Caco-2 (cell line): ENCODE measurements at regions not wholly inside any gene's neighbourhood (a gene's known extent, or its start where the extent isn't known, plus 50 kb on each side); places are given as distances from the start of the nearest gene placed in this dataset.

Source experiments
- BruUV-seq: library from RNA; stranded (reverse); fragments of 400-500 nt; replicated peaks from 2 replicates; lab custom pipeline; 2021; lab: Mats Ljungman, UMichigan
- CTCF ChIA-PET: fragments of 300-600 bp; sonication (Branson Sonifier 250); formaldehyde crosslinking; loops from one replicate; lab custom pipeline; 2022; ENCODE audit warnings: antibody characterized with exemption; lab: Charles Lee
- POLR2A ChIA-PET: fragments of 300-600 bp; sonication (Branson Sonifier 250); formaldehyde crosslinking; loops from one replicate; lab custom pipeline; 2022; ENCODE audit warnings: antibody characterized with exemption; lab: Charles Lee
- DNase-seq, 2 experiments: peaks; one replicate each; pipeline versions ENCODE4 v3.0.0 to v3.0.0-alpha.2; 2020 to 2022
- H3K27me3 ChIP-seq: replicated peaks from 2 replicates; pipeline ENCODE4 v1.6.0; 2011; ENCODE audit warnings: low read length; ENCODE audit not compliant: control insufficient read depth, insufficient read depth
- H3K36me3 ChIP-seq: 2 replicates; pipeline ENCODE4 v1.5.1; 2011; ENCODE audit warnings: low read length; ENCODE audit not compliant: control insufficient read depth, insufficient read depth
- H3K4me1 ChIP-seq: fragments of 250-450 bp; sonication (Bioruptor Pico); 2 replicates; pipeline ENCODE4 v1.5.1; 2020; ENCODE audit warnings: mild to moderate bottlenecking
- H3K4me3 ChIP-seq: 2 replicates; pipeline ENCODE4 v1.5.1; 2011; ENCODE audit warnings: low read depth, mild to moderate bottlenecking, control low read depth, low read length
- H3K9me3 ChIP-seq: fragments of 250-450 bp; sonication (Bioruptor Pico); 2 replicates; pipeline ENCODE4 v1.5.1; 2020; ENCODE audit warnings: mild to moderate bottlenecking, moderate library complexity
- H3K27ac Mint-ChIP-seq: one replicate; pipeline ENCODE4 v1.8.0; 2022; ENCODE audit warnings: mixed read lengths; ENCODE audit not compliant: unreplicated experiment
- H3K27me3 Mint-ChIP-seq: one replicate; pipeline ENCODE4 v1.8.0; 2022; ENCODE audit warnings: mixed read lengths; ENCODE audit not compliant: insufficient read depth, unreplicated experiment
- H3K36me3 Mint-ChIP-seq: one replicate; pipeline ENCODE4 v1.8.0; 2022; ENCODE audit warnings: mild to moderate bottlenecking, mixed read lengths; ENCODE audit not compliant: insufficient read depth, unreplicated experiment
- H3K4me1 Mint-ChIP-seq: one replicate; pipeline ENCODE4 v1.8.0; 2022; ENCODE audit warnings: low read depth, mixed read lengths; ENCODE audit not compliant: unreplicated experiment
- H3K4me3 Mint-ChIP-seq: one replicate; pipeline ENCODE4 v1.8.0; 2022; ENCODE audit warnings: mild to moderate bottlenecking, moderate library complexity, mixed read lengths; ENCODE audit not compliant: unreplicated experiment
- H3K9me3 Mint-ChIP-seq: one replicate; pipeline ENCODE4 v1.8.0; 2022; ENCODE audit warnings: mixed read lengths; ENCODE audit not compliant: unreplicated experiment
- CTCF ChIP-seq, 2 experiments: fragments of 200-600 bp in 1 of 2; IDR thresholded peaks; 1 replicate in 1 of 2; 2 replicates in 1 of 2; pipeline versions ENCODE4 v1.5.1 to v1.8.0; 2011 to 2022; ENCODE audit warnings: antibody characterized with exemption in 1 of 2, control low read depth in 1 of 2, inconsistent platforms in 1 of 2, low read depth in 1 of 2, low read length in 1 of 2, mild to moderate bottlenecking in 1 of 2, moderate library complexity in 1 of 2; ENCODE audit not compliant: insufficient read depth in 1 of 2, severe bottlenecking in 1 of 2, unreplicated experiment in 1 of 2
- intact Hi-C: fragments of 100-400 bp; cut with micrococcal nuclease; formaldehyde crosslinking; loops from one replicate; pipeline ENCODE4 v1.10.0; 2022; ENCODE audit not compliant: unreplicated experiment

DNA sequence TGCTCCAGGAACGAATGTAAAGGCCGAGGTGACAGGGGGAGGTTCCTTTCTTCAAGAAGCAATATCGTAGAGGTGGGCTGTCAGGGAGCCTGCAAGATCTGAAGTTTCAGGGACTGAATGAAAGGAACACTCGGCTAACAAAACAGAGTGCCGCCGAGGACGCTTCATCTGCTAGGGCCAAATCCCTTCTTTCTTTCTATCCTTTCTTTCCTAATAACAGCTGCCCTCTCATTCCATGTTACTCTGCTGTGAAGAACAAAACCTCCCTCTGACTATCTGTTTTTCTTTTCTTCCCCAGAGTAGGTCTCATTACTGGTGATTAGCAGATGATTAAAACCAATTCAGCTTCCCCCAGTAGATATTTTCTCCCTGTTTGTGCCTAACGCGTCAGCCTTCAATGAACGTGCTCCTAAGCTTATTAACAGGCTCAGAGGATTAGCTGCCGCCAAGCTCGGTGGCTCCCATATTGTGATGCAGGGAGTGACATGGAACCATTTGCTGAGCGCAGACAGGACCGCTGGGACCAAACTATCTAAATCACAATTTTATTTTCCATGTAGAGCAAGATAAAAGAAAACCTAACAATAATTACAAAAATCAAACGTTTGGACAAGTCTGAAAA lies 414.6 kb downstream of the TMEM182 start:
- Histone ChIP-seq H3K4me1 (no peaks in the 10 kb centered on the region), H3K9me3 (no peaks in the 10 kb centered on the region), H3K27me3 (no peaks in the 10 kb centered on the region; the same call in 1 of the 2 replicates), H3K36me3 (no peaks in the 10 kb centered on the region), H3K4me3 (no peak overlapping the region)
- Mint-ChIP-seq H3K4me3 (no peak overlapping the region), H3K27ac (no peak overlapping the region), H3K4me1 (no peaks in the 10 kb centered on the region), H3K9me3 (no peaks in the 10 kb centered on the region), H3K27me3 (peaks cover 22% of the 10 kb centered on the region), H3K36me3 (no peaks in the 10 kb centered on the region)
- BruUV-seq, result no TSS peak
- POLR2A ChIA-PET, result no interaction called here
- TF ChIP-seq CTCF (IDR thresholded peaks at IDR 0.05; ENCODE audit: insufficient read depth in 1 of 2, low read depth in 1 of 2, low read length in 1 of 2, severe bottlenecking in 1 of 2, unreplicated experiment in 1 of 2), result no peak
- intact Hi-C loops, result no loop called here
- no peak for DNase-seq
- CTCF ChIA-PET, result no interaction called here

GRCh38 chr2:103179798-103180197 lies 418.0 kb downstream of the TMEM182 start:
- POLR2A ChIA-PET, result no interaction called here
- BruUV-seq, result no TSS peak
- CTCF ChIA-PET, result no interaction called here

GRCh38 chr2:103183061-103183460 lies 421.2 kb downstream of the TMEM182 start:
- Histone ChIP-seq H3K4me3 (no peak overlapping the region), H3K4me1 (no peaks in the 10 kb centered on the region), H3K9me3 (no peaks in the 10 kb centered on the region), H3K36me3 (no peaks in the 10 kb centered on the region), H3K27me3 (no peaks in the 10 kb centered on the region)
- Mint-ChIP-seq H3K27ac (no peak overlapping the region), H3K9me3 (no peaks in the 10 kb centered on the region), H3K36me3 (no peaks in the 10 kb centered on the region), H3K27me3 (peaks cover 6% of the 10 kb centered on the region), H3K4me1 (no peaks in the 10 kb centered on the region), H3K4me3 (no peak overlapping the region)
- no peak for DNase-seq
- ChIA-PET POLR2A (no interaction called here), CTCF (no interaction called here)
- intact Hi-C loops, result no loop called here
- BruUV-seq, result no TSS peak
- peak in 1 of 2 experiments; percentile 45 for TF ChIP-seq CTCF (IDR thresholded peaks at IDR 0.05; ENCODE audit: insufficient read depth in 1 of 2, low read depth in 1 of 2, low read length in 1 of 2, severe bottlenecking in 1 of 2, unreplicated experiment in 1 of 2)

More at GRCh38 chr2:103179798-103180197, 418.0 kb downstream of the TMEM182 start:
- Mint-ChIP-seq H3K4me1 (no peaks in the 10 kb centered on the region), H3K27ac (no peak overlapping the region), H3K36me3 (no peaks in the 10 kb centered on the region), H3K9me3 (no peaks in the 10 kb centered on the region), H3K4me3 (no peak overlapping the region), H3K27me3 (peaks cover 19% of the 10 kb centered on the region)
- DNase-seq, result no peak
- no peak overlapping the region for H3K4me3 ChIP-seq
- no peaks in the 10 kb centered on the region for H3K4me1 ChIP-seq
- TF ChIP-seq CTCF (IDR thresholded peaks at IDR 0.05; ENCODE audit: insufficient read depth in 1 of 2, low read depth in 1 of 2, low read length in 1 of 2, severe bottlenecking in 1 of 2, unreplicated experiment in 1 of 2), result no peak
- H3K27me3 ChIP-seq, result no peaks in the 10 kb centered on the region; the same call in 1 of the 2 replicates
- intact Hi-C loops, result no loop called here
- no peaks in the 10 kb centered on the region for H3K9me3 ChIP-seq
- no peaks in the 10 kb centered on the region for H3K36me3 ChIP-seq
